GM12878 (cell line): ENCODE measurements at regions not wholly inside any gene's neighbourhood (a gene's known extent, or its start where the extent isn't known, plus 50 kb on each side); places are given as distances from the start of the nearest gene placed in this dataset.

Experiments used
- CEBPB ChIP-seq, 2 experiments: fragments of 150-350 bp in 1 of 2; IDR thresholded peaks; 2 replicates each; pipeline ENCODE4 v1.6.1; 2012 to 2014; ENCODE audit warnings: low read depth in 2 of 2, low read length in 2 of 2, borderline replicate concordance in 1 of 2, inconsistent platforms in 1 of 2
- CREM ChIP-seq: IDR thresholded peaks from 2 replicates; pipeline ENCODE4 v1.6.1; 2014; ENCODE audit warnings: antibody characterized with exemption, low read depth
- CTCF ChIP-seq, 3 experiments: IDR thresholded peaks in 2 of 3; conservative IDR thresholded peaks in 1 of 3; 2 replicates each; pipeline ENCODE4 v1.5.1; 2011; ENCODE audit warnings: low read depth in 3 of 3, low read length in 3 of 3, mild to moderate bottlenecking in 3 of 3, control low read depth in 2 of 3, moderate library complexity in 2 of 3, inconsistent platforms in 1 of 3, mixed read lengths in 1 of 3; ENCODE audit not compliant: control insufficient read depth in 2 of 3, insufficient read depth in 1 of 3; ENCODE audit errors: extremely low read depth in 1 of 3
- FOXM1 ChIP-seq: IDR thresholded peaks from 2 replicates; pipeline ENCODE4 v1.6.1; 2012; ENCODE audit warnings: low read depth, mild to moderate bottlenecking, inconsistent platforms, low read length, moderate library complexity
- PRDM15 ChIP-seq: fragments of 450-650 bp; formaldehyde crosslinking; IDR thresholded peaks from 2 replicates; pipeline ENCODE4 v1.4.0; 2020; ENCODE audit warnings: mild to moderate bottlenecking, moderate library complexity
- REST ChIP-seq: IDR thresholded peaks from 2 replicates; pipeline ENCODE4 v1.6.1; 2012; ENCODE audit warnings: mild to moderate bottlenecking, low read depth, low read length
- YY1 ChIP-seq: IDR thresholded peaks from 2 replicates; pipeline ENCODE4 v1.6.1; 2011; ENCODE audit warnings: low read depth, mild to moderate bottlenecking, low read length
- ZNF24 ChIP-seq: fragments of 450-650 bp; IDR thresholded peaks from 2 replicates; pipeline ENCODE4 v1.6.1; 2017; ENCODE audit warnings: antibody characterized with exemption, mild to moderate bottlenecking

- TF ChIP-seq PRDM15 (CRISPR knock-in tag) (no peak), CTCF (IDR thresholded peaks at IDR 0.05 in 2 of 3, conservative IDR thresholded peaks at IDR 0.05 in 1 of 3; ENCODE audit: control insufficient read depth in 2 of 3, extremely low read depth in 1 of 3, insufficient read depth in 1 of 3, low read depth in 3 of 3, low read length in 3 of 3) (no peak), YY1 (no peak), CREM (no peak), REST (no peak), CEBPB (IDR thresholded peaks at IDR 0.05; ENCODE audit: borderline replicate concordance in 1 of 2, low read depth in 2 of 2, low read length in 2 of 2) (no peak), ZNF24 (no peak), FOXM1 (no peak)
Measured at GRCh38 chr18:78804206-78805030, 175.2 kb upstream of the SALL3 start.
